ENCODE measurements at regions not wholly inside any gene's neighbourhood (a gene's known extent, or its start where the extent isn't known, plus 50 kb on each side); places are given as distances from the start of the nearest gene placed in this dataset.

DNA sequence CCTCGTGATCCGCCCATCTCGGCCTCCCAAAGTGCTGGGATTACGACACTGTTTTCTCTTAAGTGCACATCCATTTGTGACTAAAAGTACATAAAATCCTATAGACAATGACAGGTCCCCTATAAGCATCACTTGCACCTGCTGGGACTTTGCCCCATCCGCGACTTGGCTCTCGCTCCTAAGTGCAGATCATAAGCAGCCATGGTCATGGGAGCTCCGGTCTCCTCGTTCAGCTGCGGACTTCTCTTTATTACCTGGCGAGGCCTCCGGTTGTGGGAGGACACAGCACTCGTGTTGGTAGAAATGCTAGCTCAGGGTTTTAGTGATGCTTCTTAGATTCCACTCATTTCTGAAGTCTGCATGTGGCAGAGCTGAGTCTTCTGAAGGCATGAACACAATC lies 92.7 kb upstream of the ST6GAL2 start:
- no peaks in the 10 kb centered on the region for H3K4me1 ChIP-seq (ENCODE audit: insufficient read depth, low read length)

DNA sequence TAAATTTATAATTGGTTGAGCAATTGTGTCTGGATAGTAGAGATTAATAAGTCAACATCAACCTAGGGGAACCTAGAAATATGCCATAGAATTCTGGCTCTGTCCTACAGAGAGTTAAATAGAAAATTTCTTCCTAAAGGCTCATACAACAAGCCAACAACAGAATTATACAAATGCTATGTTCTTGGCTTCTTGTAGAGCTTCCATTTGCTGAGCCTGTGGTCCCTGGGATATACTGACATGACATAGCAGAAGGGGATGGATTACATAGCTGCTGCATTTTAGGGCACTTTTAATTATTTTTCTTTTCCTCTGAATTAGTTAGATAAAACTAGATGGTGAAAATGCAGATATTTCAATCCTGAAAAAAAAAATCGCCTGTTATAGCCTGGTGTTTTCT lies 95.5 kb upstream of the ST6GAL2 start:
- no peak for DNase-seq
- H3K9me3 Mint-ChIP-seq, result peaks cover 0 to 5% (median under 1%) of the 10 kb centered on the region in 8 donors
- H3K4me3 ChIP-seq (ENCODE audit: low read length in 2 of 2), result no peak overlapping the region
- no peaks in the 10 kb centered on the region for H3K9me3 ChIP-seq (ENCODE audit: control insufficient read depth in 1 of 2, low read length in 2 of 2)
- no peaks in the 10 kb centered on the region for H3K4me1 Mint-ChIP-seq
- POLR2A ChIA-PET (ENCODE audit: partially characterized antibody), result no interaction called here
- intact Hi-C loops (cut with micrococcal nuclease), result no loop called here
- no peaks in the 10 kb centered on the region for H3K36me3 Mint-ChIP-seq
- H3K36me3 ChIP-seq (ENCODE audit: insufficient read depth, low read length), result no peaks in the 10 kb centered on the region
- no peak overlapping the region for H3K27ac Mint-ChIP-seq
- H3K4me1 ChIP-seq (ENCODE audit: insufficient read depth, low read length), result no peaks in the 10 kb centered on the region
- H3K27ac ChIP-seq (ENCODE audit: low read depth, low read length), result no peak overlapping the region
- no peaks in the 10 kb centered on the region for H3K27me3 ChIP-seq (ENCODE audit: insufficient read depth, low read length)
- CTCF ChIA-PET (ENCODE audit: partially characterized antibody), result no interaction called here
- H3K4me3 Mint-ChIP-seq, result no peak overlapping the region
- H3K27me3 Mint-ChIP-seq, result no peaks in the 10 kb centered on the region

More for the DNA sequence above, 92.7 kb upstream of the ST6GAL2 start:
- CTCF ChIA-PET (ENCODE audit: partially characterized antibody), result interaction anchor here (1.5 kb wide), 1 partner anchor 11 kb away, joined by 3 read pairs; no protein-coding TSS in a partner anchor
- Mint-ChIP-seq H3K9me3 (peaks cover 0 to 5% (median 0%) of the 10 kb centered on the region in 8 donors), H3K27ac (no peak overlapping the region), H3K4me1 (no peaks in the 10 kb centered on the region), H3K36me3 (no peaks in the 10 kb centered on the region), H3K4me3 (no peak overlapping the region), H3K27me3 (no peaks in the 10 kb centered on the region)
- POLR2A ChIA-PET (ENCODE audit: partially characterized antibody), result no interaction called here
- no peak for DNase-seq
- intact Hi-C loops (cut with micrococcal nuclease), result no loop called here
- Histone ChIP-seq H3K36me3 (ENCODE audit: insufficient read depth, low read length) (no peaks in the 10 kb centered on the region), H3K27me3 (ENCODE audit: insufficient read depth, low read length) (no peaks in the 10 kb centered on the region), H3K9me3 (ENCODE audit: control insufficient read depth in 1 of 2, low read length in 2 of 2) (no peaks in the 10 kb centered on the region), H3K4me3 (ENCODE audit: low read length in 2 of 2) (no peak overlapping the region), H3K27ac (ENCODE audit: low read depth, low read length) (no peak overlapping the region)

GRCh38 chr2:106982350-106982749 lies 96.4 kb upstream of the ST6GAL2 start:
- POLR2A ChIA-PET (ENCODE audit: partially characterized antibody), result no interaction called here
- no peaks in the 10 kb centered on the region for H3K36me3 Mint-ChIP-seq
- Histone ChIP-seq H3K4me1 (ENCODE audit: insufficient read depth, low read length) (no peaks in the 10 kb centered on the region), H3K4me3 (ENCODE audit: low read length in 2 of 2) (no peak overlapping the region), H3K36me3 (ENCODE audit: insufficient read depth, low read length) (no peaks in the 10 kb centered on the region), H3K27me3 (ENCODE audit: insufficient read depth, low read length) (no peaks in the 10 kb centered on the region), H3K9me3 (ENCODE audit: control insufficient read depth in 1 of 2, low read length in 2 of 2) (no peaks in the 10 kb centered on the region), H3K27ac (ENCODE audit: low read depth, low read length) (no peak overlapping the region)
- H3K27me3 Mint-ChIP-seq, result no peaks in the 10 kb centered on the region
- DNase-seq, result no peak
- intact Hi-C loops (cut with micrococcal nuclease), result no loop called here
- no peaks in the 10 kb centered on the region for H3K4me1 Mint-ChIP-seq
- peaks cover 0 to 5% (median 0%) of the 10 kb centered on the region in 8 donors for H3K9me3 Mint-ChIP-seq
- H3K27ac Mint-ChIP-seq, result no peak overlapping the region
- no peak overlapping the region for H3K4me3 Mint-ChIP-seq
- CTCF ChIA-PET (ENCODE audit: partially characterized antibody), result no interaction called here

DNA sequence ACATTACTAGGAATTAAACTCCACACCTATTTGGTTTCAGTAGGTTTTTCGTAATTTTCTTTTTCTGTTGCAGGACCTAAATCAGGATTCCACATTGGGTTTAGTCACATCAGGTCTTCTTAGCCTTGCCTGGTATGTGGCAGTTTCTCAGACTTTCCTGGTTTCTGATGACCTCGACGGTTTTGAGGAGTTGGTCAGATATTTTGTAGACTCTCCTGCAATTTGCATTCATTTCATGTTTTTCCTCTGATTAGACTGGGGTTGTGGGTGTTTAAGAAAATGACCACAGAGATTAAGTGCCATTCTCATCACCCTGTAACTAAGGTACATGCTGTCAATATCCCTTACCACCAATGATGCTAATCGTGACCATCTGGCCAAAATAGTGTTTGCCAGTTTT lies 97.3 kb upstream of the ST6GAL2 start:
- DNase-seq, result no peak
- H3K4me1 ChIP-seq (ENCODE audit: insufficient read depth, low read length), result no peaks in the 10 kb centered on the region
- no peak overlapping the region for H3K27ac ChIP-seq (ENCODE audit: low read depth, low read length)
- ChIA-PET POLR2A (ENCODE audit: partially characterized antibody) (no interaction called here), CTCF (ENCODE audit: partially characterized antibody) (no interaction called here)
- no peaks in the 10 kb centered on the region for H3K36me3 ChIP-seq (ENCODE audit: insufficient read depth, low read length)
- no peak overlapping the region for H3K4me3 ChIP-seq (ENCODE audit: low read length in 2 of 2)
- H3K27me3 ChIP-seq (ENCODE audit: insufficient read depth, low read length), result no peaks in the 10 kb centered on the region
- intact Hi-C loops (cut with micrococcal nuclease), result no loop called here
- no peaks in the 10 kb centered on the region for H3K9me3 ChIP-seq (ENCODE audit: control insufficient read depth in 1 of 2, low read length in 2 of 2)
- Mint-ChIP-seq H3K27me3 (no peaks in the 10 kb centered on the region), H3K4me3 (no peak overlapping the region), H3K9me3 (peaks cover 0 to 5% (median 0%) of the 10 kb centered on the region in 8 donors), H3K27ac (no peak overlapping the region), H3K36me3 (no peaks in the 10 kb centered on the region), H3K4me1 (no peaks in the 10 kb centered on the region)

DNA sequence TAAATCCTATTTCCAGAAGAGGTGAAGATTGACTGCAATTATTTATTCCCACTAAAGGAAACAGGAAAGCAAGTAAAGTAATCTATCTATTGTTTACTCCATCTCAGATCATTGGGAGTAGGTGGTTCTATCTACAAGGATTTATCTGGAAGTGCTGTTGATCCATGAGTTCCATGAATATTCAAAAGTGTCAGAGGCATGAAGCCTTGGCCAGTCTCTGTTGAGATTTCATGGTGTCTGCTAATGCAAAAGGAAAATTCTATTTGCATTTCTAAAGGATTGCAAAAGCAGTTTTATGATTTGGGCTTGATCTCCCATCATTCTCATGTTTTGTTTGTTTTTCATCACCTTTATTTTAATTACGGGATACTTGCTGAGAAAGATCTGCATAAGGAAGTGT lies 102.4 kb upstream of the ST6GAL2 start:
- ChIA-PET POLR2A (ENCODE audit: partially characterized antibody) (no interaction called here), CTCF (ENCODE audit: partially characterized antibody) (no interaction called here)
- intact Hi-C loops (cut with micrococcal nuclease), result no loop called here

DNA sequence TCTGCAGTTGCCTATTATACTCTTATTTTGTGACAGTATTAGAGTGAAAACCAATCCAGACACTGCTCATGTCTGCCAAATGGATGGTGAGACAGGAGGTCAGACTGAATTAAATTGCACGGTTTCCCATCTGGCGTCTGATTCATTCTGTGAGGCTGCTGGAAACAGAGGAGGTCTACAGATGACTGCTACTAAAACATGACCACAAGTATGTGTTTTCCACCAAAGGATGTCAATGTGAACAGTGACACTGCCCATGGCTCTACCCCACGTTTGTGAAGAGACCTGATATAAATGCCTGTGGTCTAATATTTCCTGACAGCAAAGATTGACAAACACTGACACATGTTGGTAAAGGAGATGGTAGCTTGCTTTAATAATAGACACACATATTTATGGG lies 104.3 kb upstream of the ST6GAL2 start:
- Mint-ChIP-seq H3K36me3 (no peaks in the 10 kb centered on the region), H3K27ac (no peak overlapping the region), H3K4me1 (no peaks in the 10 kb centered on the region), H3K4me3 (no peak overlapping the region), H3K9me3 (peaks cover 0 to 4% (median 0%) of the 10 kb centered on the region in 8 donors), H3K27me3 (no peaks in the 10 kb centered on the region)
- no peak overlapping the region for H3K27ac ChIP-seq (ENCODE audit: low read depth, low read length)
- no peaks in the 10 kb centered on the region for H3K9me3 ChIP-seq (ENCODE audit: control insufficient read depth in 1 of 2, low read length in 2 of 2)
- DNase-seq, result no peak
- no peaks in the 10 kb centered on the region for H3K27me3 ChIP-seq (ENCODE audit: insufficient read depth, low read length)
- H3K36me3 ChIP-seq (ENCODE audit: insufficient read depth, low read length), result no peaks in the 10 kb centered on the region
- H3K4me1 ChIP-seq (ENCODE audit: insufficient read depth, low read length), result no peaks in the 10 kb centered on the region
- CTCF ChIA-PET (ENCODE audit: partially characterized antibody), result no interaction called here
- POLR2A ChIA-PET (ENCODE audit: partially characterized antibody), result no interaction called here
- no peak overlapping the region for H3K4me3 ChIP-seq (ENCODE audit: low read length in 2 of 2)
- intact Hi-C loops (cut with micrococcal nuclease), result no loop called here

More for the DNA sequence above, 102.4 kb upstream of the ST6GAL2 start:
- no peaks in the 10 kb centered on the region for H3K4me1 ChIP-seq (ENCODE audit: insufficient read depth, low read length)
- no peaks in the 10 kb centered on the region for H3K9me3 ChIP-seq (ENCODE audit: control insufficient read depth in 1 of 2, low read length in 2 of 2)
- no peak overlapping the region for H3K27ac ChIP-seq (ENCODE audit: low read depth, low read length)
- H3K36me3 ChIP-seq (ENCODE audit: insufficient read depth, low read length), result no peaks in the 10 kb centered on the region
- no peak overlapping the region for H3K4me3 Mint-ChIP-seq
- no peak overlapping the region for H3K4me3 ChIP-seq (ENCODE audit: low read length in 2 of 2)
- no peaks in the 10 kb centered on the region for H3K27me3 Mint-ChIP-seq
- no peak overlapping the region for H3K27ac Mint-ChIP-seq
- peaks cover 0 to 4% (median 1%) of the 10 kb centered on the region in 8 donors for H3K9me3 Mint-ChIP-seq
- no peaks in the 10 kb centered on the region for H3K4me1 Mint-ChIP-seq
- H3K27me3 ChIP-seq (ENCODE audit: insufficient read depth, low read length), result no peaks in the 10 kb centered on the region
- no peak for DNase-seq
- H3K36me3 Mint-ChIP-seq, result no peaks in the 10 kb centered on the region

GRCh38 chr2:106991866-106992265 lies 105.9 kb upstream of the ST6GAL2 start:
- CTCF ChIA-PET (ENCODE audit: partially characterized antibody), result no interaction called here
- Mint-ChIP-seq H3K36me3 (no peaks in the 10 kb centered on the region), H3K27ac (no peak overlapping the region), H3K27me3 (no peaks in the 10 kb centered on the region), H3K4me3 (no peak overlapping the region), H3K9me3 (peaks cover 0 to 4% (median 0%) of the 10 kb centered on the region in 8 donors), H3K4me1 (no peaks in the 10 kb centered on the region)
- no peaks in the 10 kb centered on the region for H3K36me3 ChIP-seq (ENCODE audit: insufficient read depth, low read length)
- no peaks in the 10 kb centered on the region for H3K4me1 ChIP-seq (ENCODE audit: insufficient read depth, low read length)
- no peak overlapping the region for H3K4me3 ChIP-seq (ENCODE audit: low read length in 2 of 2)
- POLR2A ChIA-PET (ENCODE audit: partially characterized antibody), result no interaction called here
- H3K9me3 ChIP-seq (ENCODE audit: control insufficient read depth in 1 of 2, low read length in 2 of 2), result no peaks in the 10 kb centered on the region
- no peak for DNase-seq
- no peaks in the 10 kb centered on the region for H3K27me3 ChIP-seq (ENCODE audit: insufficient read depth, low read length)
- intact Hi-C loops (cut with micrococcal nuclease), result no loop called here
- H3K27ac ChIP-seq (ENCODE audit: low read depth, low read length), result no peak overlapping the region

GRCh38 chr2:106995556-106995955 lies 109.6 kb upstream of the ST6GAL2 start:
- POLR2A ChIA-PET (ENCODE audit: partially characterized antibody), result no interaction called here

More at GRCh38 chr2:106995556-106995955, 109.6 kb upstream of the ST6GAL2 start:
- CTCF ChIA-PET (ENCODE audit: partially characterized antibody), result no interaction called here
- no peak overlapping the region for H3K27ac ChIP-seq (ENCODE audit: low read depth, low read length)
- no peaks in the 10 kb centered on the region for H3K9me3 ChIP-seq (ENCODE audit: control insufficient read depth in 1 of 2, low read length in 2 of 2)
- H3K9me3 Mint-ChIP-seq, result peaks cover 0 to 4% (median 0%) of the 10 kb centered on the region in 8 donors
- no peaks in the 10 kb centered on the region for H3K27me3 Mint-ChIP-seq
- H3K36me3 Mint-ChIP-seq, result no peaks in the 10 kb centered on the region
- H3K4me3 Mint-ChIP-seq, result no peak overlapping the region
- intact Hi-C loops (cut with micrococcal nuclease), result no loop called here
- no peak overlapping the region for H3K4me3 ChIP-seq (ENCODE audit: low read length in 2 of 2)
- no peaks in the 10 kb centered on the region for H3K4me1 ChIP-seq (ENCODE audit: insufficient read depth, low read length)
- H3K27me3 ChIP-seq (ENCODE audit: insufficient read depth, low read length), result no peaks in the 10 kb centered on the region
- no peaks in the 10 kb centered on the region for H3K4me1 Mint-ChIP-seq
- DNase-seq, result no peak
- no peak overlapping the region for H3K27ac Mint-ChIP-seq
- no peaks in the 10 kb centered on the region for H3K36me3 ChIP-seq (ENCODE audit: insufficient read depth, low read length)

Measured in CD4-positive, alpha-beta memory T cell (primary cell).